EL (cell line): ENCODE measurements at regions not wholly inside any gene's neighbourhood (a gene's known extent, or its start where the extent isn't known, plus 50 kb on each side); places are given as distances from the start of the nearest gene placed in this dataset.

ENCODE experiments used
- DNase-seq: peaks from one replicate; pipeline ENCODE4 v3.0.0-alpha.2; 2016

DNA sequence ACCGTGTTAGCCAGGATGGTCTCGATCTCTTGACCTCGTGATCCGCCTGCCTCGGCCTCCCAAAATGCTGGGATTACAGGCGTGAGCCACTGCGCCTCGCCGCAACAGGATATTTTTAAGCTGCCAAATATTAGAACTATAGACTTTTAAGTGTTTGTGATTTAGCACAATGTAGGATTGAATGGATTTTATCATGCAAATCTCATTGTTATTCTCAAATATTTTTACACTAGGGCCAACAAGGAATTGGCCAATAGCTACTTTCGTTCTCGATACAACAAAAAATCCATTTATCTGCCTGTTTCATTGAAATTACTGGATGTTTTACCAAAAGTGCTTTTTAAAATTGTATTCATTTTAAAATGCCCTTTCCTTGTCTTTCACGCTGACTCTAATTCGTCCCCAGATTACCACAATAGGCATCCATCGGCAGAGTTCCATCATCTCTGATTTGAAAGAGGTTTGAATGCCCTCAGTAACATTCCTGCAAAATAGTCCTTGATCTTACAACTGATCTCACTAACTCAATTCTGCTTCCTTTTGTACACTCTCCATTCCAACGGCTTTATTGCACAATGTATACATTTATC is 99.6 kb upstream of the ROBO2 start:
- DNase-seq, result no peak

DNA sequence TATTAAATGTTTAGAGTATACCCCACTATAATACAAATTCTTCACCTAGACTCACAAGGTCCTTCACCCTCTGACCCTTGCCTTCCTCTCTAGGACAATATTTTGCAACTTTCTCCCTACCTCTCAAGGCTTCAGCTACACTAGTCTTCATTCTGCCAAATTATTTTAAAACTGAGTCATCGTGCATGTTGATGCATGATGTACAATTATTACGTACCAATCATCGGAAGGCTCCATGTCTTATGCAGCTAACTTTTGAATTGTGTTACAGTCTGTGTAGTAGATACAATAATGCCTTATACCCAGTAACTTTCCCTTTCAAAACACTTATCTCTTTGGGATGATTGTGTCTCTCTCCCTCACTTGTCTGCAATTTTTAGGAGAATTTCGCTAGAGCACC is 98.5 kb upstream of the ROBO2 start:
- DNase-seq, result no peak

DNA sequence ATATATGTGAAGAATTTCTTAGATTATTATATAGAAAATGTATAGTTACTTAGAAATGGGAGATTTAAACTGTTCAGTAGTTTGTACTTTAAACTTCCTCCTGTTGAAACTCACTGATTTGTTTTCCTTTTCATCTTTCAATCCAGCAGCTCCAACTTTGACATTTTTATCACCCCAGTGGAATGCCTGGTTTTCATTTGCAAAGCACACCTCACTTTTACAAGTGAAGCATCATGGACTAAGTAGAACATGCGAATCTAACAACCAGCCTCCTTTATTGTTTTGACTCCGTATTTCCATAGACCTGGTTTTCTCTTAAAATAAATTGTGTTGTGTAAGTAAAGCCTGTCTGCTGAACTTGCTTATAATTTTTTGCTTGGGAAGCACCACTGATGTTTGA is 97.8 kb upstream of the ROBO2 start:
- DNase-seq, result no peak

DNA sequence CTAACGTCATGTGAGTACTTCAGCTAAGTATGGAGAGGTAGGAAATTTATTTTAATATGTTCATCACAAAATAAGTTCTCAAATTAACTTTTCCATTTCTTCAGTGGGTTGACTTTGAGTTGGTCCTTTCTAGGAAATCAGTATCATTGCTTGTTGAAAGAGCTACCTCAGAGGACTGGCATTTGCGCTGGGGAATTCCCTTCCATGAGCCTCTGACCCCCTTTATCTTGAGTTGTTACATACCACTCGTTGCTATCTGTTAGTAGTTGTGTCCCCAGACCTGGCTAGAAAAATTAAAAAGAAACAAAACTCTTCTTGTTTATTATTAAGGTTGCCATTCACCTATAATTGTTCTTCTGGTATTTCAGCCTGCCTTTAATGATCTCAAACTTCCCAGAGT is 96.8 kb upstream of the ROBO2 start:
- DNase-seq, result no peak

DNA sequence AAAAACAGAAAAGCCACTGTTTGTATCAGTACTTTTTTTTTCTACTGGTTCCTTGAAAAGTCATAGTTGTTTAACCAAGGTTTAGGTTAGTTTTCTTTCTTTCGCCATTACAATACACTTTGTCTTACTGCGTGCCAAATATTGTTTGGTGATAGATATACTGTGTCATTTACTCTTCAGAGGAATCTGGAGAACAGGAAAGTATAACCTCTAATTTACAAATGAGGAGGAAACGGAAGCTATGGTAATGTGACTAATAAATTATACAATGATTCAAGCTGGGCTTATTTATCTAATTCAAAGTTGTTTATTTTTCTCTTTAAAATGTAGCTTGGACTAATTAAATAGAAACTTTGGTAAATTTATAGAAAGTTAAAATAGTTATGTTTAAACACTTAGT is 96.2 kb upstream of the ROBO2 start:
- DNase-seq, result no peak

DNA sequence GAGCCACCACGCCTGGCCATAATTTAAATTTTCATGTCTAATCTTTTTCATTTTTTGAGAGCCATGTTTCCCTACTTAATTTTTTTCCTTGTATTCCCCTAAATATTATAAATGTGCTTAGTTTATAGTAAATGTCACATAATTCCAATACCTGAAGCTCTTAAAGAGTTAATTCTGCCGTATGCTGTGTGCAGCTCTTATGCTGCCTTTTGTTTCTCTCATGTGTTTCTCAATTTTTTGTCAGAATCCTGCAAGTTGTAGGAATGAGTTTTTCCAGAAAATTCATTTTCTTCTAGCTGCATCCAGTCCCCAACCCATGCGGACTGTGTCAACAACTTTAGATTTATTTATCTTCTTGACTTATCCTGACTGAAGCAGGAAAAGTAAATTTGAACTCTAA is 90.9 kb upstream of the ROBO2 start:
- no peak for DNase-seq

DNA sequence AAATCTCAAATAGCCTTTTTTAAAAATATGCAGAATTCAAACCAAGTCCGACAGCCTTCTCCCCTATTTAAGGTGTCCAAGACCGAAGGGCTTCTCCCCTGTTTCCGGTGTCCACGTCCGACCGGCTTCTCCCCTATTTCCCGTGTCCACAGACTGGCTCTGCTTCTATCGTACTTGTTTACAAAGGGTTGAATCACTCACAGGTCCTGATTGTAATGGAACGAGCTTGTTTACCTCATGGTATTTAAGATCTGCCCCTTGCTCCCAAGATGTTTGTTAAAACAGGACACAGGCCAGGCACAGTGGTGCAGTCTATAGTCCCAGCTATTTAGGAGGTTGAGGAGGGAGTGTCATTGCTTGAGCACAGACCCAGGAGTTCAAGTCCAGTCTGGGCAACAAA is 90.4 kb upstream of the ROBO2 start:
- DNase-seq, result no peak

DNA sequence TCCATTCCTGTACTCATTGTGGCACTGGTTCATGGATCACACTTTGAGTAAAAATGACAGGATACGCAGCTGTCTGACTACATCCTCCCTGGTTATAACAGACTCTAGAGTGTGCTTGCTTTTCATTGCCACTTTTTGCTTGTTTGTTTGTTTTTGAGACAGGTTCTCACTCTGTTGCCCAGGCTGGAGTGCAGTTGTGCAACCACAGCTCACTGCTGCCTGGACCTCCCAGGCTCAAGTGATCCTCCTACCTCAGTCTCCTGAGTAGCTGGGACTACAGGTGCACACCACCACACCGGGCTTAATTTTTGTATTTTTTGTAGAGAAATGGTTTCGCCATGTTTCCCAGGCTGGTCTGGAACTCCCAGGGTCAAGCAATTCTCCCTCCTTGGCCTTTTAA is 89.3 kb upstream of the ROBO2 start:
- no peak for DNase-seq

DNA sequence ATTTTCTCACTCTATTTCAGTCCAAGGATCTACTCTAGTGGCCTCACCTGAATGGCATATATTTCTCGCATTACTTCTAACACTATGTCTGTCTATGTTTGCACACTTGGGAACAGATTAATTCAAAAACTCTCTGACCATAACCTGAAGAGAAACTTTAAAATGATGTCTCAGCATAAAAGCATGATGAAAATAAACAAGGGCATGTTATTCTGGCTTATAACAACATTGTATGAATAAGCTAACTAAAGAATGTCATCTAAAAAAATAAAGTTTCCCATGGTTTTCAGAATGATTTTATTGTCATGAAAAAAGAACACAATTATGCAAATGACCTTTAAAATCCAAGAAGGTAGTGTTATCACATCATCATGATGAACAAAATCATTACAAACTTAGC is 85.5 kb upstream of the ROBO2 start:
- DNase-seq, result no peak

DNA sequence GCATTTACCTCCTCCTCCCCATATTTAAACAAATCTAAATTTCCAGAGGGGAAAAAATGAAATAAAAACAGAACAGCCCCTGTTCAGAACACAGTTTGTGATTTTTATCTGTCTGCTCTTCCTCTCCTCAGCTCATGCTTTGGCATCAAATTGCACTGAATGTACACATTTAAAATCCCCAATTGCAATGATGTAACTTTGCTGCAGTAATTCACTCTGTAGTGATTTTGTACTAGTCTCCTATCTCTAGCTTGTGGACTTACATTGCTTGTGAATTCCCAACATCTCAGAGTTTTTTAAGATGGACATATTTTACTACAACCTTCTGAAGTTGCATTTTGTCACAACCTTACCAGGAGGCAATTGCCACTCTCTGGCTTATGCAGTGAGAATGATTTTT is 81.6 kb upstream of the ROBO2 start:
- no peak for DNase-seq

DNA sequence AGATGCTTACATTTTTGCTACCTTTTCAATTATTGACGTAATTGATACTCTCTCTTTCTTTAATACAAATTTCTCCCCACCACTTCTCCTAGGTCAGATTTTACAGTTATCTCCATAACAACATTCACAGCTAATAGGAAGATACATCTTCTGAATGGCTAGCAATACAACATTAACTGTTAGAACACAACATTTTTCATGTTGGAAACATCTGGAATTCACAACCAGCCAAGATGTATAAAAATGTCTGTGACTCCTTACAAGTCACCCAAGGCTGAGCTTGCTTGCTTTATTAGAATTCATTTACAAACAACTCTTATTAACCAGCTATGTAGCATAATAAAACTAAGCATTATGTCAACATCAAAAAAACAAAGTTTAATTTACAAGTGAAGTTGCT is 81.0 kb upstream of the ROBO2 start:
- DNase-seq, result no peak

DNA sequence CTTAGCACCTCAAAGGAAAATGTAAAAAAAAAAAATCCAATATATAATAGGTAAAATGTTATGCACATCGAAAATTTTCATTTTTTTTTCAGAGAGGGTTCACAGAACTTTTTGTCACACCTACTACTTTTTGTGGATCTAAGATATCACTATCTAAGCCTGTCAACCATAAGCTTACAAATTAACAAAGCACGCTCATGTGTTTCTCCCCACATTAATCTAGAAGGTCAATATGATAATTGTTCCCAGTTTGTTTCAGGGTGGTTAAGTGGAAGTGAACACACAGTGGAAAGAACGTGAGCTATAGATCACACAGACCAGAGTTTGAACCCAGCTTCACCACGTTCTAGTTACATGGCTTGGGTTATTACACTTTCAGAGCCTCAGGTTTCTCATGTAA is 78.6 kb upstream of the ROBO2 start:
- no peak for DNase-seq

DNA sequence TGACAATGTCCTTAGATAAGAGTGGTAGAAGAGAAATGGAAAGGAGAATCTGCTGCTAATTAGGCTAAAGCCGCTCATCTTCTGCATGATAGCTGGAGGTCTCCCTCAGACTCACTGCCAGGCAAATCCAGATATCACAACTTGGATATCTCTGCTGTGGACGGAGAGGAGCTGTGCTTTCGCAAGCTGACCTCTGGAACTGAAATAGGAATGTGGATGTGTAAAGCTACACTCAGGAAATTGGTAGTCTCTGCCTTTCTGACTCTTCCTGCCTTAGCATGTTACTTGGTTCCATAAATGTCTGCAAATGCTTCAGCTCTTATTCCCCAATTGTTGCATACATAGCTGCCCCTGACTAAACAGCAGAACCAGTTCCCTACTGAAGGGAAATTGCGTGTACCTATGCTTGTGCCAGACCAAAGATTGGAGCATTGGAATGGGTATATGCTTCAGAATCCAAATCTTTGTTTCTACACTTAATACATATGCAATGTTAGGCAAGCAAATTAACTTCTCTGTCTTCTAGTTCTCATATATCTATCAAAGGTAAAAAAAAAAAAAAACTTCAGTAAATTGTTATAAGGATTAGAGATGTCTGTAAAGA is 74.7 kb upstream of the ROBO2 start:
- DNase-seq, result no peak

DNA sequence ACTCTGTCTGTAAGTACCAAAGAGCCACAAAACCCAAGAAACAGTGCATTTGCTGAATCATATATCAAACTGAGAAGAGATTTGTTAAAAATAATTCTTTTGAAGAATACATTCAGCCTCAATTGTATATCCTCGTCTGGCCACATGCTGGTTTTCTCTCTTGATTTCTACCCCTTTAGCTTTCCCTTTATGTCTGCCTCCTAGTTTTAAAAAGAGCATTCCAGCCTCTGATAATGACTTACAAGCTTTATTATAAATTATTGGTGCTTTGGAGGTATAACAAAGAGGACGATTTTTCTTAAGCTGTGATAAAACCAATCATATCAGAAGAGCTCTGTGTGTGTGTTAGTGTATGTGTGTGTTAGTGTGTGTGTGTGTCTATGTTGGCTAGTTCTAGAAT is 70.4 kb upstream of the ROBO2 start:
- no peak for DNase-seq

DNA sequence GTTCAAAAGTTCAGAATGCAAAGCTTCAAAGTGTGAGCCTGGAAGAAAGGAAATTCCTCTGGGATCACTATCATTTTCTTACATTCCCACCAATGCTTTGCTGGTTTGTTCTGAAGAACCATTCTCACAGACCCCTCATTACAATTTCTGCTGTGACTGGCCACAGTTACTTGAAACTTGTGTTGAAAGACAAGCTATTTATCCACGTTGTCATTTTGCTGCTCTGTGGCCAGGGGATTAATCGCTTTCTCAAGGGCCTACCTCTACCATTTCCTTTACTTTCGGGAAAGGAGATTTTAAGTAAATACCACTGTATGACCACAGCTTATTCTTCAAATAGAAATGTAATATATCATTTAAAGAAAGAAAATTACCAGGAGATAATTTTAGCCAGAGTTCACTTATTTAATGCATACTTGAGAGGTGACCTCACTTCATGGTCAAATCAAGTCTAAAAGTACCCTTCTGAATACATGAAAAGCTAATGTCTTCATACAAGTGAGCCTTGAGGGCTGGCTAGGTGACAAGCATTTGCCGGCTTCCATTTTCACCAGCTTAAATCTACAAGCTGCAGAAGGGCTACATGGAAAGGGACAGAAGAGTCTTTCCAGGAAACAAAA is 69.8 kb upstream of the ROBO2 start:
- DNase-seq, result no peak

DNA sequence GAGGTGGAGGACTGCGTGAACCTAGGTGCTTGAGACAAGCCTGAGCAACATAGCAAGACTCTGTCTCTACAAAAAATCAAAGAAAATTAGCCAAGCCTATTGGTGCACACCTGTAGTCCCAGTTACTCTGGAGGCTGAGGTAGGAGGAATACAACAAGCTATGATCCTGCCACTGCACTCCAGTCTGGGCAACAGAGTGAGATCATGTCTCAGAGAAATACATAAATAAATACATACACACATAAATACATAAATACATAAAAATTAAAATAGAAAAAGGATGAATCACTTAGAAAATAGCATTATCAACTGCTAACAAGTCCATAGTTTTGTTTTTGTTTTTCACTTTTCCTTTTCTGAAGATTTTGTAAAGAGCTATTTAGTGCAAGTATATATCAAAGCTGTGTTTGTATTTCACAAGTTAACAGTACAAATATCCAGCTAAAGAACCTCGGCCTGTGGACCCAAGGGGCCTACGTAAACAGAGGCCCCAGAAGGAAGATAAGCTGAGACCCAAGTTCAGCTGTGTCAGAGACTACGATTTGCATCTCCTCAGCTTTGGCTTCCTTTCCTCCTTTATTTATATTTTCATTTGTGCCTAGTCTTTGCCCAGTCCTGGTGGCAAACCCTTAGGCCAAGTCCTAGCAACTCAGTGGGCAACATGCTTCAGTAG is 67.1 kb upstream of the ROBO2 start:
- no peak for DNase-seq

DNA sequence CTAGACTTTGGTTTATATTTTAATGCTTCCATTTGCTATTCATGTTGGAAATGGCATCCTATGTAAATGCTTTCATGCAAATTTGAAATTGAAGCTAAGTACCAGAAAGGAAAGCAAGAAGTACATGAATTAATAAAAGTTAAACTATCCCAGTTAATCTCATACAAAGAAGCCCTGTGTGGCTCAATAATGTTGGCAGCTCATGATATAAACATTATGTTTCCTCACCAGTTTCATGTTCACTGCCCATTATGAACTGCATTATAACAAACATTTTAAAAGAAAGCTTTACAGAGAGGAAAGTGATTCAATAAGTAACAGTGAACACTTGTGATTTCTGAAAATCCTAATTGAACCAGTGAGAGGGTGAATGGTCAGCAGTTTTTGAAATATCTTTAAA is 62.9 kb upstream of the ROBO2 start:
- no peak for DNase-seq

DNA sequence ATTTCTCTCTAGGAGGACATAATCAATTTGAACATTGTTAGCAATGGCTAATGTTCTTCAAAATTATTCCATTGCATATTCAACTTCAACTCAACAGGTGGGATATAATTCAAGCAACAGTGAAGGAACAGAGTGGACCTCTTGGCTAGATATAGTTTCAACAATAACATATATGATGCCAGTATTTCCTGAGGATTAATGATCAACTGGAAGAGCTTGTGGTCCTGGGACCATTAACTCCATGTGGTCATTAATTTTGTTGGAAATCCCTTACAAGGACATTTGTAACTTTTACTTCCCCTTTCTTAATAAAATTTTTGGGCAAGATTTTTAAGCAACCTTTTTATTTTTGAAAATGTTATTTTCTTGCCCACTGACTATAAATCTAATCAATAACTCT is 54.3 kb upstream of the ROBO2 start:
- DNase-seq, result no peak

DNA sequence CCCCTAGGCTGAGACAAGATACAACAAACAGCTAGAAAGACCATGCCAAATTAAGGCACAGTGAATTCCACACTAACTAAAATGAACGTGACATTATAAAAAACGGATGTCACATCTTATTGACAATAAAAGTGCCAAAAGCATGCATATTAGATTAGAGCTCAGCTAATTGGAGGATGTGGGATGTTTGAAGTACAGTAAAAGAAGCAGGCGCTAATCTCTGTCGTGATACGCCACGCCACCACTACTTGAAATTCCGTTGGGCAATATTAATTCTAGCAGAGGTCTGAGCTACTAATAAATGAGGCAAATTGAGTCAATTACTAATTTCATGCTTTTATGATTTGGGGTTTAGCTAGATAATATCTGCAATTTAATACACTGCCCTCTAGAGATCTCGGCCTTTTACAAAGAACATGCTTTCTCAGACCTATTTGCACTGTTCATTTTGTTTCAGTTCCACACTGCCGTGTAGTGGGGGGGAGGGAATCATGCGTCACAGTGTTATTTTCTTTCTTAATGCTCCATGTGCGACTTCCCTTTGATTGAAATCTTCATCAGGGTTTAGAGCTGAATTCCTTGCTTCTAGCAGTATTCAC is 52.9 kb upstream of the ROBO2 start:
- no peak for DNase-seq
